ENCODE measurements at regions not wholly inside any gene's neighbourhood (a gene's known extent, or its start where the extent isn't known, plus 50 kb on each side); places are given as distances from the start of the nearest gene placed in this dataset.

DNA sequence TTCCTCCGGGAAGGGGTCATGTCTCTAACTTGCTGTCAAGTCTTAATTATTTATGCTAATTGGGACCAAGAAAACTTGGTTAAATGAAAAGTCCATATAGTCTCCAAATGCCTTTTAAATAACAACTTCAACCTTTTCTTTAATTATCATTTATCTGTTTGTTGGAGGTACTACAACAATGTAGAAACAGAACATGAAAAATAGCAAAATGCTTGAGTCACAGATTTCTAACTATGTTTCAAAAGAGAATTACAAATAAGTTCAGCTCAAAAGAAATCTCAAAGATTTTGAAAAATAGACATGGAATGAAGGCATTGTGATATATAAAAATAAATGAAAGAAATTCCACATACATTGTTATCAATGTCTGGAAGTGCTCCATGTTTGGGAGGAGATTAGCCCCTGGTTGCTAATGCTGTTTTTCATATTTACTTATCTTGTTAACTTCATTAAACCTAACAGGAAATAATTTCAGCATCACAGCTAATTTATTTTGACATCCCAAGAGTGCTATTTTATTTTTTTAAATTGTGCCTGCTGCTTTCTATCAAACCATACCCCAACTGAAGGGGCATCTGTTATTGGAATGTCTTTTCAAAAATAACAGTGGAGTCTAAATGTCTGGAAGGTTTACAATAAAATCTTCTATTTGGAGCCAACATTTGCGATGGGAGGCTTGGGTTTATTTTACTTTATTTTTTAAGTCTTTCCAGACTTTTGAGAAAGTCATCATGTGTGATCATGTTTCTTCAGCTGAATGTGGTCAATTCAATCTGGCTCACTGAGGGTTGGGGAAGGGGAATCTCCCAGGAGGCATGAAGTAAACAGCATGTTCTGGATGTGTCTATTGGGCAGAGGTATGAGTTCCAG, 53.1 kb upstream of the ANKRD55 start (continued):
- TF ChIP-seq, protein P1, sequence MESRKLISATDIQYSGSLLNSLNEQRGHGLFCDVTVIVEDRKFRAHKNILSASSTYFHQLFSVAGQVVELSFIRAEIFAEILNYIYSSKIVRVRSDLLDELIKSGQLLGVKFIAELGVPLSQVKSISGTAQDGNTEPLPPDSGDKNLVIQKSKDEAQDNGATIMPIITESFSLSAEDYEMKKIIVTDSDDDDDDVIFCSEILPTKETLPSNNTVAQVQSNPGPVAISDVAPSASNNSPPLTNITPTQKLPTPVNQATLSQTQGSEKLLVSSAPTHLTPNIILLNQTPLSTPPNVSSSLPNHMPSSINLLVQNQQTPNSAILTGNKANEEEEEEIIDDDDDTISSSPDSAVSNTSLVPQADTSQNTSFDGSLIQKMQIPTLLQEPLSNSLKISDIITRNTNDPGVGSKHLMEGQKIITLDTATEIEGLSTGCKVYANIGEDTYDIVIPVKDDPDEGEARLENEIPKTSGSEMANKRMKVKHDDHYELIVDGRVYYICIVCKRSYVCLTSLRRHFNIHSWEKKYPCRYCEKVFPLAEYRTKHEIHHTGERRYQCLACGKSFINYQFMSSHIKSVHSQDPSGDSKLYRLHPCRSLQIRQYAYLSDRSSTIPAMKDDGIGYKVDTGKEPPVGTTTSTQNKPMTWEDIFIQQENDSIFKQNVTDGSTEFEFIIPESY (IDR thresholded peaks at IDR 0.05; ENCODE audit: borderline replicate concordance, low read depth), result no peak
- TF ChIP-seq POLR2AphosphoS5 (IDR thresholded peaks at IDR 0.05; ENCODE audit: low read depth, low read length), result peak; percentile 89
- TF ChIP-seq CHD2 (IDR thresholded peaks at IDR 0.05; ENCODE audit: low read length, partially characterized antibody), result peak; percentile 51
- peak; percentile 85 for TF ChIP-seq GATA2 (CRISPR knock-in tag; IDR thresholded peaks at IDR 0.05)
- TF ChIP-seq, protein P2, sequence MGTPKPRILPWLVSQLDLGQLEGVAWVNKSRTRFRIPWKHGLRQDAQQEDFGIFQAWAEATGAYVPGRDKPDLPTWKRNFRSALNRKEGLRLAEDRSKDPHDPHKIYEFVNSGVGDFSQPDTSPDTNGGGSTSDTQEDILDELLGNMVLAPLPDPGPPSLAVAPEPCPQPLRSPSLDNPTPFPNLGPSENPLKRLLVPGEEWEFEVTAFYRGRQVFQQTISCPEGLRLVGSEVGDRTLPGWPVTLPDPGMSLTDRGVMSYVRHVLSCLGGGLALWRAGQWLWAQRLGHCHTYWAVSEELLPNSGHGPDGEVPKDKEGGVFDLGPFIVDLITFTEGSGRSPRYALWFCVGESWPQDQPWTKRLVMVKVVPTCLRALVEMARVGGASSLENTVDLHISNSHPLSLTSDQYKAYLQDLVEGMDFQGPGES (IDR thresholded peaks at IDR 0.05; ENCODE audit: low read depth, low read length), result no peak
- no peak for TF ChIP-seq FOSL2 (IDR thresholded peaks at IDR 0.05; ENCODE audit: borderline replicate concordance, low read depth)
- peak; percentile 90 to 99 for TF ChIP-seq EP300 (IDR thresholded peaks at IDR 0.05; ENCODE audit: borderline replicate concordance in 1 of 2, low read depth in 1 of 2, low read length in 1 of 2)
- TF ChIP-seq, protein P3, sequence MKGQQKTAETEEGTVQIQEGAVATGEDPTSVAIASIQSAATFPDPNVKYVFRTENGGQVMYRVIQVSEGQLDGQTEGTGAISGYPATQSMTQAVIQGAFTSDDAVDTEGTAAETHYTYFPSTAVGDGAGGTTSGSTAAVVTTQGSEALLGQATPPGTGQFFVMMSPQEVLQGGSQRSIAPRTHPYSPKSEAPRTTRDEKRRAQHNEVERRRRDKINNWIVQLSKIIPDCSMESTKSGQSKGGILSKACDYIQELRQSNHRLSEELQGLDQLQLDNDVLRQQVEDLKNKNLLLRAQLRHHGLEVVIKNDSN (IDR thresholded peaks at IDR 0.05; ENCODE audit: borderline replicate concordance, low read depth), result no peak
- TF ChIP-seq, protein P4, sequence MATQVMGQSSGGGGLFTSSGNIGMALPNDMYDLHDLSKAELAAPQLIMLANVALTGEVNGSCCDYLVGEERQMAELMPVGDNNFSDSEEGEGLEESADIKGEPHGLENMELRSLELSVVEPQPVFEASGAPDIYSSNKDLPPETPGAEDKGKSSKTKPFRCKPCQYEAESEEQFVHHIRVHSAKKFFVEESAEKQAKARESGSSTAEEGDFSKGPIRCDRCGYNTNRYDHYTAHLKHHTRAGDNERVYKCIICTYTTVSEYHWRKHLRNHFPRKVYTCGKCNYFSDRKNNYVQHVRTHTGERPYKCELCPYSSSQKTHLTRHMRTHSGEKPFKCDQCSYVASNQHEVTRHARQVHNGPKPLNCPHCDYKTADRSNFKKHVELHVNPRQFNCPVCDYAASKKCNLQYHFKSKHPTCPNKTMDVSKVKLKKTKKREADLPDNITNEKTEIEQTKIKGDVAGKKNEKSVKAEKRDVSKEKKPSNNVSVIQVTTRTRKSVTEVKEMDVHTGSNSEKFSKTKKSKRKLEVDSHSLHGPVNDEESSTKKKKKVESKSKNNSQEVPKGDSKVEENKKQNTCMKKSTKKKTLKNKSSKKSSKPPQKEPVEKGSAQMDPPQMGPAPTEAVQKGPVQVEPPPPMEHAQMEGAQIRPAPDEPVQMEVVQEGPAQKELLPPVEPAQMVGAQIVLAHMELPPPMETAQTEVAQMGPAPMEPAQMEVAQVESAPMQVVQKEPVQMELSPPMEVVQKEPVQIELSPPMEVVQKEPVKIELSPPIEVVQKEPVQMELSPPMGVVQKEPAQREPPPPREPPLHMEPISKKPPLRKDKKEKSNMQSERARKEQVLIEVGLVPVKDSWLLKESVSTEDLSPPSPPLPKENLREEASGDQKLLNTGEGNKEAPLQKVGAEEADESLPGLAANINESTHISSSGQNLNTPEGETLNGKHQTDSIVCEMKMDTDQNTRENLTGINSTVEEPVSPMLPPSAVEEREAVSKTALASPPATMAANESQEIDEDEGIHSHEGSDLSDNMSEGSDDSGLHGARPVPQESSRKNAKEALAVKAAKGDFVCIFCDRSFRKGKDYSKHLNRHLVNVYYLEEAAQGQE (IDR thresholded peaks at IDR 0.05; ENCODE audit: low read depth, low read length), result no peak
- TF ChIP-seq TAF1 (IDR thresholded peaks at IDR 0.05; ENCODE audit: borderline replicate concordance, low read depth, low read length), result no peak
- TF ChIP-seq GABPA (IDR thresholded peaks at IDR 0.05; ENCODE audit: low read depth), result no peak
- TF ChIP-seq, protein P5, sequence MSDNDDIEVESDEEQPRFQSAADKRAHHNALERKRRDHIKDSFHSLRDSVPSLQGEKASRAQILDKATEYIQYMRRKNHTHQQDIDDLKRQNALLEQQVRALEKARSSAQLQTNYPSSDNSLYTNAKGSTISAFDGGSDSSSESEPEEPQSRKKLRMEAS (IDR thresholded peaks at IDR 0.05; ENCODE audit: low read depth), result no peak
- TF ChIP-seq RCOR1 (IDR thresholded peaks at IDR 0.05; ENCODE audit: low read length), result peak; percentile 91
- TF ChIP-seq, protein P6, sequence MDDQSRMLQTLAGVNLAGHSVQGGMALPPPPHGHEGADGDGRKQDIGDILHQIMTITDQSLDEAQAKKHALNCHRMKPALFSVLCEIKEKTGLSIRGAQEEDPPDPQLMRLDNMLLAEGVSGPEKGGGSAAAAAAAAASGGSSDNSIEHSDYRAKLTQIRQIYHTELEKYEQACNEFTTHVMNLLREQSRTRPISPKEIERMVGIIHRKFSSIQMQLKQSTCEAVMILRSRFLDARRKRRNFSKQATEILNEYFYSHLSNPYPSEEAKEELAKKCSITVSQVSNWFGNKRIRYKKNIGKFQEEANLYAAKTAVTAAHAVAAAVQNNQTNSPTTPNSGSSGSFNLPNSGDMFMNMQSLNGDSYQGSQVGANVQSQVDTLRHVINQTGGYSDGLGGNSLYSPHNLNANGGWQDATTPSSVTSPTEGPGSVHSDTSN (IDR thresholded peaks at IDR 0.05), result peak; percentile 84
- TF ChIP-seq YY1 (IDR thresholded peaks at IDR 0.05; ENCODE audit: low read depth), result no peak
- peak; percentile 2; the same call in 1 of the 2 replicates for TF ChIP-seq RAD21 (IDR thresholded peaks at IDR 0.05; ENCODE audit: low read length)
- TF ChIP-seq TCF12 (IDR thresholded peaks at IDR 0.05), result peak; percentile 96
- TF ChIP-seq EZH2phosphoT487 (IDR thresholded peaks at IDR 0.05; ENCODE audit: borderline replicate concordance, low read depth), result no peak
